GM10266 (cell line): ENCODE measurements at regions not wholly inside any gene's neighbourhood (a gene's known extent, or its start where the extent isn't known, plus 50 kb on each side); places are given as distances from the start of the nearest gene placed in this dataset.
A peak's percentile ranks its signal among the peaks of the same experiment; 100 is the strongest.

Experiments
- DNase-seq: peaks from one replicate; pipeline ENCODE4 v3.0.0; 2012; ENCODE audit errors: extremely low spot score
- TF ChIP-seq, protein P1 (sequence below): IDR thresholded peaks from 2 replicates; pipeline ENCODE4 v1.5.1; 2012; ENCODE audit warnings: mild to moderate bottlenecking, low read depth; ENCODE audit not compliant: control insufficient read depth, insufficient read depth; ENCODE audit errors: missing control alignments

DNA sequence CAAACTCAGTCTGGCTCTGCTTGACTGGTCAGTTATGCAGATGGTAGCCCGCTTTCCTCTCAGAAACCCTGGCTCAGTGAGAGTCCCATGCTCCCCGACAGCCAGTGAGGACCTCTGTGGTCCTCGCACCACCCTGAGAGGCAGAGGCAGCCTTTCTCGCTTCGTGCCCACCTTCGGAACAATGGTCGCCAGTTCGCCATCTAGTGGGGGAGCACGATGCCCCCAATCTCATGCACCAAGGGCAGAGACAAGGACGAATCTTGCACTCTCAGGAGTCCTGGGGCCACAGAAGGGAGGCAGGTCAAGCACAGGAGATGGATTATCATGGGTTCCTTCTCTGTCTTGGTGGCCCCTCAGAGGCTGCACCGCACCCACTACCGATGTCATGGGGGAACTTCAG lies 75.2 kb downstream of the RHCG start:
- DNase-seq, result no peak
- TF ChIP-seq, protein P1, sequence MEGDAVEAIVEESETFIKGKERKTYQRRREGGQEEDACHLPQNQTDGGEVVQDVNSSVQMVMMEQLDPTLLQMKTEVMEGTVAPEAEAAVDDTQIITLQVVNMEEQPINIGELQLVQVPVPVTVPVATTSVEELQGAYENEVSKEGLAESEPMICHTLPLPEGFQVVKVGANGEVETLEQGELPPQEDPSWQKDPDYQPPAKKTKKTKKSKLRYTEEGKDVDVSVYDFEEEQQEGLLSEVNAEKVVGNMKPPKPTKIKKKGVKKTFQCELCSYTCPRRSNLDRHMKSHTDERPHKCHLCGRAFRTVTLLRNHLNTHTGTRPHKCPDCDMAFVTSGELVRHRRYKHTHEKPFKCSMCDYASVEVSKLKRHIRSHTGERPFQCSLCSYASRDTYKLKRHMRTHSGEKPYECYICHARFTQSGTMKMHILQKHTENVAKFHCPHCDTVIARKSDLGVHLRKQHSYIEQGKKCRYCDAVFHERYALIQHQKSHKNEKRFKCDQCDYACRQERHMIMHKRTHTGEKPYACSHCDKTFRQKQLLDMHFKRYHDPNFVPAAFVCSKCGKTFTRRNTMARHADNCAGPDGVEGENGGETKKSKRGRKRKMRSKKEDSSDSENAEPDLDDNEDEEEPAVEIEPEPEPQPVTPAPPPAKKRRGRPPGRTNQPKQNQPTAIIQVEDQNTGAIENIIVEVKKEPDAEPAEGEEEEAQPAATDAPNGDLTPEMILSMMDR, result no peak

DNA sequence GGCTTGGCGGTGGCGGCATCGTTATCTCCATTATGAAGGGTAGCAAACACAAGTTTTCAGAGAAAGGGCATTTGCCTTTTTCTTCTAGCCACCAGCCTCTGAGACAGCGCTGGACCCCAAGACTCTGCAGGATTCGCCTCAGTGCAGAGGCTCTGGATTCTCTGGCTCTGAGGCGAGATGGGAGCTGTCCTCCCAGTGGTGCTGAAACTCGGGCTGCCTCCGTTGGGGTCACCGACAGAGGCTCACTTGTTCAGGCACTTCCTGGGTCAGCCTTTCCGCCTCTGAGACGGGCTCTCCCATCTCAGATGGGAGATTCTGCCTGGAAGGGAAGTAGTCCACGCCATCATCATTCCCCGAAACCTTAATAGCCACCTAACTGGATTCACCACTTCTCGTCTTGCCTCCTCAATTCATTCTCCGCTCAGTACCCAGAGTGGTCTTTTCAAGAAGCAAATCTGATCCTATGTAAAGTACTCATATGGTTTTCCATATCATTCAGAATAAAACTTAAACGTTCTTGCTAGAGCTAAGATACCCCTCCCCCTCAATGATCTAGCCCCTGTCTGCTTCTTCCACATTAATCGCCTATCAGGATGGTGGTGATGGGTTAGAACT lies 76.9 kb downstream of the RHCG start:
- DNase-seq, result no peak
- TF ChIP-seq, protein P1, result no peak

DNA sequence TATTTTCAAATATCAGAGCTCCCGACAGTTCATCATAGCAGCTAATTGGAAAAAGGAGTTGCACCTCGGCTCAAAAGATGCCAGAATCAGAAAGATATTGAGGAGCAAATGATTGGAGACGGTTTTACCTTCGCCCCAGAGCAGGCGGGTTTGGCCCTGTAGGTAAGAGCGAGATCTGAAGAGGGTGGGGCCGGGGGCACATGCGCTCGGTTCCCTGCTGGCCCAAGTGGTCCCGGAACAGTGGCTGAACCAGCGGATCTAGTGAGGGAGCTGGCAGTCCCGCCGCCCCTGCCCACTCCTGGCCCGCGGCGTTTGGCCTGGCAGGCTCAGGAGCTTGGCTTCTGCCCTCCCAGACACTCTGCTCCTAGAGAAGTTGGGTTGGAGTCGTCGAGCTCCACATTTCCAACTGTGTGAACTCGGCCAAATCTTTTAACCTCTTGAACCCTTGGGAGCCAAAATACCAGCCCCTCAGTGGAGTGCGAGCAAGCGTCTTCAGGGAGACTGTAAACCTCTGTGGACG lies 79.1 kb downstream of the RHCG start:
- TF ChIP-seq, protein P1, result no peak
- no peak for DNase-seq

DNA sequence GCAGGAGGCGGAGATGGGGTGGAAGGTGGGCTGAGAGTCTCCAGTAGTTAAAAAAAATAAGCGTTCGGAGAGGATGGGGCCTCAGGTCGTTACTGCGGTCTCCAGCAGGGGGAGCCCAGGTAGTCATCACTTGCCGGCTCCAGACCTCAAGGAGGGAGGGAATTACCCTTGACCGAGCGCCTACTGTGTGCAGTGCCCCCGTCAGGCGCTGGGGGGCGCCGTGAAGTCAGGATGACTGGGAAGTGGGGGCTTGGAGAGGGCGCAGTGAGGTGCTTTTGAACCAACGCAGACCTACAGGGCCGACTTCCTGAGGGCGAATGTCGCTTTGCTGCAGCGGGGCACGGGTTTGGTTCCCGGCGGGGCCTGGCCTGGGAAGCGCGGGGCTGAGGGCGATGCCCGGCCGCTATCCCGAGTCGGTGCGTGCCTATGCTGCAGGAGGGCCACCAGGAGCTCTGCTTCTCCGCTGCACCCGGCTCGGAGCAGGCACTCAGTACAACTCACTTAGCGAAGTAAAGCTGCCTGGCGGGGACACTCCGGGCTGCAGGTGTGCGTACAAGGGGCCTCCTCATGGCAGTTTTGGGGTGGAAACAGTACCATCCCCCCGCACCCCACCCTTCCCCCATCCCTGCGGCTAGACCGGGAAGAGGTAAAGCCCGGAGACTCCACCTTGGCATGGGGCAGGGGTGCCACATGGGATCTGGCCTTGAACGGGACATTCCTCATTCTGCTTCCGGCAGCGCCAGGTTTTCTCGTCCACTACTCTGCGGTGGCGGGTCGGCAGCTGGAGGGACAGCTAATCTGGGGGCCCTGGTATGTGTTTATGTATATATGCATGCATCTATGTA lies 79.8 kb downstream of the RHCG start:
- TF ChIP-seq, protein P1, result peak; percentile 95
- peak; percentile 92 for DNase-seq

DNA sequence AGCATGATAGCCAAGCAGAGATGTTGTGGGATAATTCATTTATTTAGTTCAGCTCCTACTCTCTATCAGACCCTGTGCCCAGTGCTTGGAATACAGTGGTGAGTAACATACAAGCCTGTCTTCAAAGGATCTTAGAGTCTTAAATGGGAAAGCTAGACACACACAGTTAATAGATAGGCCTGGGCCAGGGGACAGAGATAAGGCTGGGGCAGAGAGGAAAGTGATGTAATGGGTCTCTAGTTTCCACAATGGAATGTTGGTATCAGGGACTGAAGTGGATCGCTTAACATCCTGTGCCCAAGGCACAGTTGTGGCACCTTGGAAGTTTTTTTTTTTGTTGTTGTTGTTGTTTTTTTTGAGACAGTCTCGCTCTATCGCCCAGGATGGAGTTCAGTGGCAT lies 79.9 kb upstream of the POLG start:
- DNase-seq, result no peak
- TF ChIP-seq, protein P1, result no peak

DNA sequence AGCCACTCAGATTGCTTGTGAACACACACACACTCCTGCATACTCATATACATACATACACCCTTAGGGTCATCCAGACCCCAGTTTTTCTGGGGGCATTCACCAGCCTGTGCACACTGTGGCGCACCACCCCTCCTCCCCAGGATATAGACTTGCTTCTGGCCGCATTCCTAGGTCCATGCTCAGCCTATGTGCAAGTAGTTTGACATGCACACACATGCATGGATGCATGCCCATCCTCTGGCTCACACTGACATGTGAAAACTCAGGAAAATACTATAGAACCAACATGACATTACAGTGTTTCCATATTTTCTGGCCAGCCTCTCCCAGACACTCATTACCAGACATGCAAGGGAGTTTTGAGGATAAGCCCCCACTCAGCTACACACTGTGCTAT lies 79.3 kb upstream of the POLG start:
- TF ChIP-seq, protein P1, result no peak
- no peak for DNase-seq

DNA sequence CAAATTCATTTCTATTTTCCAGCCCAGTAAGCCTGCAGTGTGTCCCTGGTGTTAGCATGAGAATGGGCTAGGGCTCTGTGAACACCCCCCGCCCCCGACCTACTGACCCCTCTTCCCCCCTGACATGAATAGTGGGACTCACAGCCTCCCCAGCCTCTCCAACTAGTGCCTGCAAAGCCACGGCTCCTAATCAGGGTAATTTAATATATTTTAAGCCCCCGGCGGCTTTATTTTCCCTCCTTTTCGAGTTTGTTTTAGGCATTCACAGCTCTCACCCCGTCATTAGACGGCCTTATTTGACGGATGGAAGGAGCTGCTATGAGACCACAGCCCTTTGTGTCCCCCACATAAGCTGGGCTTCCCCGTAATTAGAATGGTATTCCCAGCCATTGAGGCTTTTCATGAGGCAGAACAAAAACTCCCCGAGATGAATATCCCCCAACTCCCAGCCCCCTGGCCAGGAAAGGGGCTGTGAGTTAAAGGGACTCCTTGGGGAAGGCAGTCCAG lies 78.3 kb upstream of the POLG start:
- no peak for DNase-seq
- TF ChIP-seq, protein P1, result no peak
